Activated naive CD4-positive, alpha-beta T cell treated with anti-CD3 and anti-CD28 coated beads, Interleukin-2, amount 50 U/mL, for 16 hours (primary cell): ENCODE measurements at regions not wholly inside any gene's neighbourhood (a gene's known extent, or its start where the extent isn't known, plus 50 kb on each side); places are given as distances from the start of the nearest gene placed in this dataset.
A peak's percentile ranks its signal among the peaks of the same experiment; 100 is the strongest.
"Not testable (repeated sequence)": the region's sequence is repeated elsewhere in the genome, so short reads cannot be mapped to it uniquely, and the experiment has no call there.

Source experiments
- DNase-seq: peaks from one replicate; pipeline ENCODE4 v3.0.0-alpha.2; 2020

DNA sequence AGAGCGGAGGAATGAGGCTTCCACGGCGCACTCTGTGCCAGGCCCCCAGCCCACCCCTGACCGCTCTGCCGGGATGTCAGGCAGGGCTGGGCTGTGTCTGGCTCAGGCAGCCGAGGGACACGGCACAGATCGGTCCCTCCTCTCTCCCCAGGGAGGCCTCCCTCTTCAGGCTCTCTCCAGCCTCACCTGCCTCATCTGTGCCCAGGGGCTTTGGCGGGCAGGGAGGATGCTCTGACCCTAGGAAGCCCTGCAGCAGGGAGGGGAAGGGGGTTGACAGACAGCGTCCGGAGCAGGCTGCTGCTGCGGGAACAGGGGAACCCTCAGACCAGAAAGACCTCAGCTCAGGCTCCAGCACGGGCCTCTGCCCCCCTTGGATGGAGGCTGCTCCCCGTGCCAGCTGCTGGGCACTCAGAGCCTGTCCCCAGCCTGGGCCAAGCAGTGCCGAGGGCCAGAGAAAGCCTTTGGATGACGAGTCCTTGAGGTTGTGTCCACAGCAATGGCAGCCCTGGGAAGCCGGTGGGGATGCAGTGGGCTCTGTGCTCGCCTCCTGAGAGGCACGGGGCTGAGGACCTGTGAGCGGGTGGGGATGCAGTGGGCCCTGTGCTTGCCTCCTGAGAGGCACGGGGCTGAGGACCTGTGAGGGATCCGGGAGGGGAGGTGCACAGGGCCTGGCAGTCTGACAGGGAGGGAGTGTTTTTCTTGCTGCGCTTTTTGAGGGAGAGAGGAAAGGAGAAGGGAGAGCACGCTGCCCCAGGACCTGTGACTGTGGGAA, 66.9 kb downstream of the FOXL3 start:
- no peak for DNase-seq

- DNase-seq = no peak
Observed at GRCh38 chr7:357531-358209, 67.7 kb downstream of the FOXL3 start.

DNA sequence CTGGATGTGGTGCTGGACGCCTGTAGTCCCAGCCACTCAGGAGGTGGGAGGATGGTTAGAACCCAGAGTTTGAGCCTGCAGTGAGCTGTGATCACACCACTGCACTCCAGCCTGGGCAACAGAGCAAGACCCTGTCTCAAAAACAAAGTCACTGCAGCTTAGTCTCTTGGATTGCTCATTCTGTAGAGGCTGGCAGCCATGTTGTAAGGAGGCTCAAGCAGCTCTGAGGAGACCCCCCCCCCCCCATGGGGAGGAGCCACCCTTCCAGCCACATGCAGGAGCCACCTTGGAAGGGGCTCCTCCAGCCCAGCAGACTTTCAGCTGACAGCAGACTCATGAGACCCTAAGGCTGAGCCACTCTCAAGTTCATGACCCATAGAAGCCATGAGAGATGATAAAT, 68.4 kb downstream of the FOXL3 start:
- DNase-seq = no peak

GRCh38 chr7:359226-359765, 69.3 kb downstream of the FOXL3 start:
- DNase-seq = no peak

DNA sequence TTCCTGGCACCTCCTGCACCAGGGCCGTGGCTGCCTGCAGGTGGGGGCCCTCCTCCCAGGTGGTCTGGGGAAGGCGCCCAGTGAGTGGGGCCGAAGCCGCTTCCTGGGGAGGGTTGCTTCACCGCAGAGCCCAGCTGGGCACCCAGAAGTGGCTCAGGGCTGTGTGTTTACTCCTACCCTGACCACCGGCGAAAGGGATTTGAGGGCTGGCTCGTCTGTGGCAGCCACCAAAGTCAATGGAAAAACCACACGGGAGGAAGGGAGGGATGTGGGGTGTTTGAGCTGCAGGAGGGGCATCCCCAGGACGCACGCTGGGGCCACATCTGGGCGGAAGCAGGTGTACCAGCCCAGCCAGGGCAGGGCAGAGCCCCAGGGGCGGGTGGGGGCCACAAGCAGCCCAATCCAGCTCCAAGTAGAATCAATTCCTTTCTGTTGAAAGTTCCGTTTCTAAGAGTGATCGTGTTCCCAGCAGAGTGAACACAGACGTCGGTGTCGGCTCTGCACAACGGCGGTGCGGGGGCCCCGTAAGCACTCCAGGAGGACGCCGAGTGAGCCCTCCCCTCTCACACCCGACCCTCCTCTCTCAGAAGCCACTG, 69.9 kb downstream of the FOXL3 start:
- DNase-seq = no peak

DNA sequence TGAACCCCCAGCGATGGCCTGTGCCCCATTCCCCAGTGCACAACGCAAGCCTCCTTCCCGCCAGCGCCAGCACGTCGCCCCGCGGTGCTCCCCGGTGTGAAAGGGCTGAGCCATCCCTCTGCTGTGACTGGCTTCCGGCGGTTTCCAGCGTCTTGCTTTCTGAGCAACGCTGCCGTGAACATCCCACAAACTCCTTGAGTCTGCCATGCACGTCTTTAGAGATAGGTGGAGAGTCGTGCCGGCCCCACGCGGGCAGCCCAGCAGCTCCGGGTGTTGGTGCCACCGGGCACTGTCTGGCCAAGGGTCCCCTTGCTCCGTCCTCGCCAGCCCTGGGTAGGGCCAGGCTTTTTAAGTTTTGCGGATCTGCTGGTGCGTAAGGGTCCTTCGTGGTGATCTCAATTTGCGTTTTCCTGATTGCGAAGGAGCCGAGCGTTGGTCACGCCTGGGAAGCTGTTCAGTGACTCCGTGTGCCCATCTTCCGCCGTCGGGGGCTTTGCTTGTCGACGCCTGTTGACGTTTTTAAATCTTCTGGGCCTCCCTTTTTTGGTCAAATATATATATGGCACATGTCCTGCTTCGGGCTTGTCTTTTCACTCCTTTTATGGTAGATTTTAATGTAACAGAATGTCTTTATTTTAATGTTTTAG, 70.6 kb downstream of the FOXL3 start:
- peak; percentile 59 for DNase-seq

DNA sequence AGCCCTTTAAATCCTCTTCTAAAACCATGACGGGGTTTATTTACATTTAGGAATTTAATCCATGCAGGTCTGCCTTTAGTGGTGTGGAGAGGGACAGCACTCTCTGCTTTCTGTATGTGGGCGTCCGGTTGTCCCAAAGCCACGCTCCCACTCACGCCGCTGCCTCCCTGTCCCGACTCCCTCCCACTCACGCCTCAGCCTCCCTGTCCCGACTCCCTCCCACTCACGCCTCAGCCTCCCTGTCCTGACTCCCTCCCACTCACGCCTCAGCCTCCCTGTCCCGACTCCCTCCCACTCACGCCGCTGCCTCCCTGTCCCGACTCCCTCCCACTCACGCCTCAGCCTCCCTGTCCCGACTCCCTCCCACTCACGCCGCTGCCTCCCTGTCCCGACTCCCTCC, 71.2 kb downstream of the FOXL3 start:
- not testable (repeated sequence) for DNase-seq

GRCh38 chr7:361680-362401, 71.9 kb downstream of the FOXL3 start:
- DNase-seq = no peak

GRCh38 chr7:362402-363096, 72.6 kb downstream of the FOXL3 start:
- DNase-seq = peak; percentile 38

DNA sequence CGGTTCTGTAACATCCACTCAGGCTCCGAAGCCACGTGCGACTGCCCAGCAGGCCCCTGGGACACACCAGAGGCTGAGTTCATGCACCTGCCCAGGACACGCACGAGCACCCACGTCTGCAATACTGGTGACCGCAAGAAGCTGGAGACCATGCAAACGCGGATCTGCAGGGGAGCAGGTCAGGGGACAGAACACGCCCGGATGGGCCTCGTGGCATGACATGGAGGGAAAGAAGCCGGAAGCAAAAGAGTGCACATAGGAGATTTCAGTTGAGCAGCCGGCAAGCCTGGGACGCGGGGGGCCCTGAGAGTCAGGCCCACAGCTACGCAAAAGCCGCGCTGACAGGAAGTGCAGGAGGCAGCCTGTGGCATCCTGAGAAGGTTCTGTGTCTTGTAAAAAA, 73.7 kb downstream of the FOXL3 start:
- no peak for DNase-seq

- DNase-seq = no peak
Observed at GRCh38 chr7:364536-364935, 74.6 kb downstream of the FOXL3 start.

DNA sequence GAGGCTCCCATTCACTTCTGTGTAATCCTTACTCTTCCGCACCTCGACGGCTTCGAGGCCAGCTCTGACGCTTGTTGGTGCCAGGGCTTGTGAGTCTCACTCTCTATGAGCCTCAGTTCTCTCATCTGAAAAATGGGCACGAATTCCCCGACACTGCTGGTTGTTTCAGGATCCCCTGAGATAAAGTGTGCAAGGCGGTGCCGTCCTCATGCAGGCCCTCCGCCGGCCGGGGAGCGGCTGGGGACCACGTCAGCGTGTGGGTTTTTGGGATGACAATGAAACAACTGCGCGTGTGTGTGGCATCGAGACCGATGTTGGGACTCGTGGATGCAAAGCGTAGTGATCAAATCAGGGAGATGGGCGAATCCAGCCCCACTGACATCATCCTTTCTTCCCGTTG, 75.6 kb downstream of the FOXL3 start:
- DNase-seq = no peak

- no peak for DNase-seq
Observed at GRCh38 chr7:366161-366803, 76.3 kb downstream of the FOXL3 start.

GRCh38 chr7:367351-367901, 77.5 kb downstream of the FOXL3 start:
- DNase-seq = no peak

GRCh38 chr7:368651-369475, 78.9 kb downstream of the FOXL3 start:
- DNase-seq = no peak

- DNase-seq = no peak
Observed at GRCh38 chr7:369476-370258, 79.7 kb downstream of the FOXL3 start.

- no peak for DNase-seq
Observed at GRCh38 chr7:370259-370625, 80.3 kb downstream of the FOXL3 start.

DNA sequence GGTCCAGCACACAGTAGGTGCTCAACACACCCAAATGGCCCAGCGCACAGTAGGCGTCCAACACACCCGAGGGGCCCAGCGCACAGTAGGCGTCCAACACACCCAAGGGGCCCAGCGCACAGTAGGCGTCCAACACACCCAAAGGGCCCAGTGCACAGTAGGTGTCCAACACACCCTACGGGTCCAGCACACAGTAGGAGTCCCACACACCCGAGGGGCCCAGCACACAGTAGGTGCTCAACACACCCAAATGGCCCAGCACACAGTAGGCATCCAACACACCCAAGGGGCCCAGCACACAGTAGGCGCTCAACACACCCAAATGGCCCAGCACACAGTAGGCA, 80.8 kb downstream of the FOXL3 start:
- DNase-seq = no peak

DNA sequence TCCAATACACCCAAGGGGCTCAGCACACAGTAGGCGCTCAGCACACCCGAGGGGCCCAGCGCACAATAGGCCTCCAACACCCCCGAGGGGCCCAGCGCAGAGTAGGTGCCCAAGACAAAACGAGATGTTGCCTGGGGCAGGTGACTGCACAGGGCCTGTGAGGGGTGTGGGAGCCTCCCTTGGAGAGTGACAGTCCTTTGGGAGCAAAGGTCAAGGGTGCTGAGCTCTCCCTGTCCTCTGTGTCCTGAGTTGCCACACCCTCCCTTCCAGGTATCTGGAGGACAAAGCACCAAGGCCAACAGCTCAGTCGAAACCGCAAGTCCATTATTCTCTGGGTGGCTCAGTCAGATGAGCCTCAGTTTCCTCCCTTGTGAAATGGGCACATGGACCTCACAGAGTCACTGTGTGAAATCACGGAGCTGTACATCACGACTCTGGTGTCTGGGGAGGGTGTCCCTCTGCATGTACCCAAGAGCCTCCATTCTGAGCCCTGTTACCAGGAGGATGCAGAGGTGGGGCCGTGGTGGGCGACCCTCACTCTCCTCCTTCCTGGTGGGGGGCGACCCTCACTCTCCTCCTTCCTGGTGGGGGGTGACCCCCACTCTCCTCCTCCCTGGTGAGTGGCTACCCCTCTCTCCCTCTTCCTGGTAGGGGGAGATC, 81.3 kb downstream of the FOXL3 start:
- DNase-seq = peak; percentile 10
